ENCODE measurements at regions not wholly inside any gene's neighbourhood (a gene's known extent, or its start where the extent isn't known, plus 50 kb on each side); places are given as distances from the start of the nearest gene placed in this dataset.

GRCh38 chr4:65845199-65845773 is 175.0 kb upstream of the EPHA5 start:
- FAIRE-seq: no peak

- no peak for FAIRE-seq
These were observed 169.1 kb upstream of the EPHA5 start for GRCh38 chr4:65839164-65839931.

- FAIRE-seq: no peak
These were observed 164.4 kb upstream of the EPHA5 start for GRCh38 chr4:65834707-65835106.

- FAIRE-seq: no peak
These were observed 161.5 kb upstream of the EPHA5 start for GRCh38 chr4:65831828-65832227.

DNA sequence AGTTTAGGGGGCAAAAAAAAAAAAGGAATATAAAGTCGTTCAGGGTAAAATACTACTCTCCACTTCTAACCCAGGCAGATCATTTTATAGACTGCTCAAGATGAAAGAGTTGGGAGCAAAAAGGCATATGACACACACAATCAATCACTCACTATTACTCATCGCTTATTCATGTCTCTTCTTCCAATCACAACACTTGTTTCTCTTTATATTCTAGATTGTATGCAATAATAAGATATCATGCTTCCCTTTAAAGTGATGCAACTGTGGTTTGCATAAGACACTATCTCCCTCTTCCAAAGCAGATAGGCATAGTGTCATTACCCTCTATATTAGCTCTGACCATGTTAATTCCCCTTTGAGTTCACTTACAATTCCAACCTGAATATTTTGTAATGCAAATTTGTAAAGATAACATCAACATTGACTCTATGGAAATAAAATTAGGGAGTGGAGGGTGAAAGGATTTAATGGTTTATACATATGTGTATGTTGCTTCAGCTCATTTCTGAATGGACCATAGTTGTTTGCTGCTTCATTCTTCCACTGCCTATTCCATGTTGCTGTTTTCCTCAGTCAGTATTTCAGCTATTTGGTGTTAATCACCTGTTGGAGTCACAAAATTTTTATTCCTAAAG is 154.9 kb upstream of the EPHA5 start:
- FAIRE-seq: no peak

DNA sequence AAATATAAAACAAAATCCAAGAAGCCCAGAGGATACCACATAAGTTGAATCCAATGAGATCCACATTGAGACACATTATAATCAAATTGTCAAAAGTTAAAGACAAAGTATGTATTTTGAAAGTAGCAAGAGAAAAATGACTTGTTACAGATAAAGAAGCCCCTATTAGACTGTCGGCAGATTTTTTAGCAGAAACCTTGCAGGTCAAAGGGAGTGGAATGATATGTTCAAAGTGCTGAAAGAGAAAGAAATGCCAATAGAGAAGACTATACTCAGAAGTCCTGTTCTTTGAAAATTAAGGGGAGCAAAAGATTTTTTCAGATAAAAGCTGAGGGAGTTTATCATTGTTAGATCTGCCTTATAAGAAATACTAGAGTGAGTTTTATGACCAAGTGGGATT is 148.9 kb upstream of the EPHA5 start:
- no peak for FAIRE-seq

GRCh38 chr4:65805936-65806335 is 135.6 kb upstream of the EPHA5 start:
- FAIRE-seq: no peak

- FAIRE-seq: no peak
These were observed 129.2 kb upstream of the EPHA5 start for GRCh38 chr4:65799513-65799912.

DNA sequence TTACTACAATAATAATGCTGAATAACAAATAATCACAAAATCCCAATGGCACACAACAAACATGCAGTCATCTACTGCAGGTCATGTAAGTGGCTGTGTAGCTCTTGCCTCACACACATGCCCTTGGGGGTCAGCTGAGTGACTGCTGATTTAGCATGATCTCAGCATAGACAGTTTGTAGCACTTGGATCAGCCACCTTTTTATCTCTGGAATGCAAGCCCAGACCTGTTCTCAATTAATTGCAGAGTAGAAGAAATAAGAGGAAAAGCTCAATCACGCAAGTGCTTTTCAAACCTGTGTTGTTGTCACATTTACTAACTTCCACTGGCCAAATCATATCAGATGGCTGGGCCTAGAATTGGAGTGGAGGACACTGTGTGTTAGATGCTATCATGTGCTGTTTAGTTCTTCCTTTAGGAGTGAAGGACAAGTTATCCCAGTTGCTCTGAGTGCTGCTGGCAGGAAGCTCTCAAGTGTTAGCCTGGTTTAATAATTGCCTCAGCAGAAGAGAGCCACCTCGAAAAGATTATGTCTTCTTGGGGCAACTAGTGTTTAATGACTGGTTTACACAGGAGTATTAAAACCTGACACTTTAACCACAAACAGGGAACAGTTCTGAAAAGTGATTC is 128.3 kb upstream of the EPHA5 start:
- no peak for FAIRE-seq

DNA sequence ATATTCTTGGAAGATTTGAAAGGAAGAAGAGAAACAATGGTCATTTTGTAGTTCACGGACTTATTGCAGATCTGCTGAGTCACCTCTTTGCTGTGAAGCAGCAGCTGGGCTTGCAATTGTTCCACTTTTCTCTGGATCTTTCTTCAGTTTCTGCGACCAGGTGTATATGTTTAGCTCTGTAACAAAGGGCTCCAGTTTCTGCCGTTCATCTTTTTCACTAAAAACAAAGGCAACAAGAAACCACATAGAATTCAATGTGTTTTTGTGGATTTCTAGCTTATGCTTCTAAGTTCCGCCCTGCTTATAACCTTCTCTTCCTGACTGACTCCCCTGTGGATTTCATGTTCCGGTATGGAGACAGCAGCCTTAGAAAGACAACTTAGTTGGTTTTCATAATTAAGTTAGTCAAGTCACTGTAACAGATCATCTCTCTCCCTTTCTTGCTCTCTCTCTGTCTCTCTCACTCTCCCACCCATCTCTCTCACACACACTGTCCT is 121.6 kb upstream of the EPHA5 start:
- no peak for FAIRE-seq

DNA sequence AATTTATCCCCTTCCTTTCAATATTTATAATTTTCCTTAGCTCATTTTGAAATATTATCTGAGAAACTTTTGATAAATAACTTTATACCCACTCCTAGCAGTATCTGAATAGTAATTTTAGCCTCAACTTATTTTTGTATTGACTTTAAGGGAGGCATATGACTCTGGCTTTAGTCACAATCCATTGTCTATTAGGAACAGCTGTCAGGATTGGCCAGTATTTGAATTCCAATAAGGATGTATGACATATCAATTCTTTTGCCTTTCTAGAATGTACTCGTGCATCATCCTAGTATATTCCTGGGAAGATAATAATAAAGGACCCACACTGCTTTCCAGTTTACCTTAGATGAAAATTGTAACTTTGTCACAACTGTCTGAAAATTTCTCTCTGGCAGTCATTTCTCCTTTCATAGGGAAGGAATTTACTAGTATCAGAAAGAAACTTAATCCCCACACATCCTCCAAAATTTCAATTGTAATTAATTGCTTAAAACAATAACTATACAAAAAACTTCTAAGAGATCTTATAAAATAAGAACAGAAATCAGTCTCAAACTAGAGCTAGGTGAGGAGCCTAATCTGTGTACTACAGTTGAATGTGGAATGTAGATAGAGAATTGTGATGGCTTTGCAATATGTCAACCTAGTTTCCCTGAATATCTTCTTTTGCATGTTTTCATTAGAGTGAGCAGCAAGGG is 121.0 kb upstream of the EPHA5 start:
- FAIRE-seq: no peak

GRCh38 chr4:65789805-65790204 is 119.5 kb upstream of the EPHA5 start:
- no peak for FAIRE-seq

- FAIRE-seq: no peak
These were observed 119.1 kb upstream of the EPHA5 start for GRCh38 chr4:65789341-65789740.

DNA sequence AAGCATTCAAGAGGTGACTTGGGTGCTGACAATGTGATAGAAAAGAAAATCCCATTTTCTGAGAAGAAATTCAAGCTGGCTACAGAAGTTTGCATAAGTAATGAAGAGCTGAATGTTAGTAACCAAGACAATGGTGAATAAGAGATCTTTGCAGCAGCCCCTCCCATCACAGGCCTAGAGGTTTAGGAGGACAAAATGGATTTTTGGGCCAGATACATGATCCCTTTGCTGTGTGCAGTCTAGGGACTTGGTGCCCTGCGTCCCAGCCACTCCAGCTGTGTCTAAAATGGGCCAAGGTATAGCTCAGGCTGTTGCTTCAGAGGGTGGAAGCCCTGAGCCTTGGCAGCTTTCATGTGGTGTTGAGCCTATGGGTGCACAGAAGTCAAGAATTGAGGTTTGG is 107.0 kb upstream of the EPHA5 start:
- no peak for FAIRE-seq

- no peak for FAIRE-seq
These were observed 103.3 kb upstream of the EPHA5 start for GRCh38 chr4:65773636-65774035.

- no peak for FAIRE-seq
These were observed 77.1 kb upstream of the EPHA5 start for GRCh38 chr4:65747386-65747785.

DNA sequence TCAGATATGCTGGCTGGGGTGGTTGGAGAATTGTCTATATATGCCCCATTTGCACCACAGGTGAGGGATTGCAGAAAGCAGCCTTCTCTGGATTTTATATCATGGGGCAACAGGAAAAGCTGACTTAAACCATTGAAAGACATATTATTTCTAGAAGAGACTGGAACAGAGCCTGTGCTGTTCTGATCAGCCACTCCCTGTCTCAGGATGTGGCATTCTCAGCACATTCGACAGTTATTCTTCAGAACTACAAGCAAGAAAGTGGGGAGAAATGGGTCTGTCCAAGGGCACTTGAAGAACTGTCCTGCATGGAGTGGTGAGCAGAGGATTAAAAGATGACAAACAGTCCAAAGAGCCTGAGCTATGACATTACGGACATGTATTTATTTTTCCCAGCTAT is 67.8 kb upstream of the EPHA5 start:
- FAIRE-seq: no peak

GRCh38 chr4:65737672-65738071 is 67.4 kb upstream of the EPHA5 start:
- no peak for FAIRE-seq

DNA sequence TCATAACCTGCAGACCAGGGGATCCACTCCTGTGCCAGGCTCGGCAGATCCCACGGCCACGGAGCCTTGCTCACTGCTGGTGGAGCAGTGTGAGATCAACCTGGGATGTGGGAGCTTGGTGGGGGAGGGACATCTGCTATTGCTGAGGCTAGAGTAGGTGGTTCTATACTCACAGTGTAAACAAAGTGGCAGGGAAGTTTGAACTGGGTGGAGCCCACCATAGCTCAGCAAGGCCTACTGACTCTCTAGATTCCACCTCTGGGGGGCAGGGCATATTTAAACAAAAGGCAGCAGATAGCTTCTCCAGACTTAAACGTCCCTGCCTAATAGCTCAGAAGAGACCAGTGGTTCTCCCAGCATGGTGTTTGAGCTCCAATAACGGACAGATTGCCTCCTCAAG is 54.7 kb upstream of the EPHA5 start:
- FAIRE-seq: no peak
